Esophagus muscularis mucosa (tissue), 4 donors: ENCODE measurements at regions not wholly inside any gene's neighbourhood (a gene's known extent, or its start where the extent isn't known, plus 50 kb on each side); places are given as distances from the start of the nearest gene placed in this dataset.

Source experiments
- DNase-seq: peaks from one replicate; pipeline ENCODE4 v3.0.0-alpha.2; 2017; ENCODE audit errors: extremely low spot score
- H3K27ac ChIP-seq, 4 donors: fragments of 200-600 bp; sonication (generic); replicated peaks in 1 of 4; 1 replicate in 3 of 4; 2 replicates in 1 of 4; pipeline ENCODE4 v1.5.1; 2016 to 2019; ENCODE audit warnings: mild to moderate bottlenecking in 1 of 4
- H3K27me3 ChIP-seq, 4 donors: fragments of 200-600 bp; sonication (generic); one replicate each; pipeline versions ENCODE4 v1.5.1 to v1.6.0; 2016 to 2019
- H3K36me3 ChIP-seq, 4 donors: fragments of 200-600 bp; sonication (generic); one replicate each; pipeline ENCODE4 v1.5.1; 2016 to 2019
- H3K4me1 ChIP-seq, 4 donors: fragments of 200-600 bp; sonication (generic); one replicate each; pipeline ENCODE4 v1.5.1; 2016 to 2019
- H3K4me3 ChIP-seq, 4 donors: fragments of 200-600 bp; sonication (generic); 1 replicate in 2 of 4; 2 replicates in 2 of 4; pipeline ENCODE4 v1.5.1; 2016 to 2019; ENCODE audit warnings: mild to moderate bottlenecking in 4 of 4, moderate library complexity in 1 of 4
- H3K9me3 ChIP-seq, 4 donors: fragments of 200-600 bp; sonication (generic); 1 replicate in 3 of 4; 2 replicates in 1 of 4; pipeline ENCODE4 v1.5.1; 2016 to 2019
- CTCF ChIP-seq, 3 experiments: fragments of 200-600 bp in 2 of 3; fragments of 450-650 bp in 1 of 3; sonication (generic) in 2 of 3; IDR thresholded peaks; one replicate each; pipeline ENCODE4 v1.5.1; 2017 to 2019; ENCODE audit warnings: antibody characterized with exemption in 3 of 3, mild to moderate bottlenecking in 2 of 3, moderate library complexity in 1 of 3
- EP300 ChIP-seq: sonication (generic); formaldehyde crosslinking; IDR thresholded peaks from one replicate; pipeline ENCODE4 v1.6.1; 2017; ENCODE audit warnings: antibody characterized with exemption
- POLR2A ChIP-seq: fragments of 450-650 bp; IDR thresholded peaks from one replicate; pipeline ENCODE4 v1.6.1; 2017; ENCODE audit warnings: antibody characterized with exemption, moderate library complexity, mild to moderate bottlenecking, low read depth
- POLR2AphosphoS5 ChIP-seq, 2 donors: sonication (generic); formaldehyde crosslinking; IDR thresholded peaks; one replicate each; pipeline ENCODE4 v1.6.1; 2017; ENCODE audit warnings: antibody characterized with exemption in 2 of 2
- intact Hi-C: fragments of 100-400 bp; cut with DNase I; formaldehyde crosslinking; loops from one replicate; pipeline ENCODE4 v1.15.1; 2023

DNA sequence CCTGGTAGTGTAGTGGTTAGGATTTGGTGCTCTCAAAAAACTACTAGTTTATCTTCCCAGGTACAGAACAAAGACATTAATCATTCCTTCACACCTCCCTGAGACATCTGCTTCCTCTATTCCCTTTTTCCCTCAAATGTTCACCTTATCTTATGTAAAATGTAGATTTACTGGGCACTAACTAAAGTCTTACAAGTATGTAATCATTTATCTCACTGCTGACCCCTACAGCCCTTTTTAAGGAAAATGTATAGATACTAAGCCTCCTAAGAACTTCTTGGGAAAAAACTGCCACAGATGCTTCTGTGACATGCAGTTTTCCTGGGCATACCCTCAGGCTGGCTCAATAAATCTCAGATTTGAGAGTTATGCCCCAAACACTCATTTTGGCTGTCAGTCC lies 50.8 kb upstream of the NEK7 start:
- Histone ChIP-seq H3K27me3 (no peaks in the 10 kb centered on the region), H3K27ac (no peak overlapping the region), H3K4me1 (no peaks in the 10 kb centered on the region), H3K4me3 (no peak overlapping the region), H3K36me3 (no peaks in the 10 kb centered on the region), H3K9me3 (no peaks in the 10 kb centered on the region)
- intact Hi-C loops = no loop called here
- DNase-seq = no peak
- TF ChIP-seq POLR2AphosphoS5 (IDR thresholded peaks at IDR 0.05) = no peak
- no peak for TF ChIP-seq POLR2A
- TF ChIP-seq CTCF (IDR thresholded peaks at IDR 0.05) = no peak
- no peak for TF ChIP-seq EP300
